WTC11 (cell line): ENCODE measurements at regions not wholly inside any gene's neighbourhood (a gene's known extent, or its start where the extent isn't known, plus 50 kb on each side); places are given as distances from the start of the nearest gene placed in this dataset.

Experiments
- ATAC-seq: fragments of 200-7000 bp; cut with Tn5 transposase; 2 replicates; pipeline ENCODE4 v1.10.0; 2021; ENCODE audit warnings: mild to moderate bottlenecking, moderate library complexity
- CTCF ChIA-PET: fragments of 300-600 bp; sonication (Branson Sonifier 250); formaldehyde crosslinking; loops from one replicate; lab custom pipeline; 2021; ENCODE audit warnings: antibody characterized with exemption; lab: Charles Lee
- POLR2A ChIA-PET: fragments of 350-600 bp; sonication (Branson Sonifier 250); formaldehyde crosslinking; loops from one replicate; lab custom pipeline; 2021; ENCODE audit warnings: antibody characterized with exemption; lab: Charles Lee
- DNase-seq: peaks from one replicate; pipeline ENCODE4 v3.0.0; 2021; ENCODE audit warnings: low spot score
- H3K27ac Mint-ChIP-seq: 2 replicates; pipeline ENCODE4 v1.8.0; 2021; ENCODE audit warnings: mixed read lengths
- H3K27me3 Mint-ChIP-seq: 2 replicates; pipeline ENCODE4 v1.8.0; 2021; ENCODE audit warnings: low read depth, mild to moderate bottlenecking, moderate library complexity, mixed read lengths
- H3K36me3 Mint-ChIP-seq: 2 replicates; pipeline ENCODE4 v1.8.0; 2021; ENCODE audit warnings: mixed read lengths
- H3K4me1 Mint-ChIP-seq: 2 replicates; pipeline ENCODE4 v1.8.0; 2022; ENCODE audit warnings: mixed read lengths
- H3K4me3 Mint-ChIP-seq: 2 replicates; pipeline ENCODE4 v1.8.0; 2021; ENCODE audit warnings: mild to moderate bottlenecking, moderate library complexity, mixed read lengths
- H3K9me3 Mint-ChIP-seq: 2 replicates; pipeline ENCODE4 v1.8.0; 2021; ENCODE audit warnings: mixed read lengths
- ARID4B ChIP-seq: sonication (generic); formaldehyde crosslinking; IDR thresholded peaks from 2 replicates; pipeline ENCODE4 v1.8.0; 2023; ENCODE audit warnings: missing genetic modification reagents, mild to moderate bottlenecking, borderline replicate concordance
- ATF6 ChIP-seq: sonication (generic); formaldehyde crosslinking; IDR thresholded peaks from 2 replicates; pipeline ENCODE4 v1.8.1; 2023; ENCODE audit warnings: mild to moderate bottlenecking, missing genetic modification reagents
- CREB1 ChIP-seq: sonication (generic); formaldehyde crosslinking; IDR thresholded peaks from 2 replicates; pipeline ENCODE4 v1.8.0; 2023; ENCODE audit warnings: mild to moderate bottlenecking, missing genetic modification reagents
- CREM ChIP-seq: sonication (generic); formaldehyde crosslinking; IDR thresholded peaks from 2 replicates; pipeline ENCODE4 v1.8.1; 2022; ENCODE audit warnings: mild to moderate bottlenecking, missing genetic modification reagents, moderate library complexity
- ERG ChIP-seq: fragments of 250-450 bp; sonication (Bioruptor Pico); IDR thresholded peaks from 2 replicates; pipeline ENCODE4 v1.8.0; 2021; ENCODE audit warnings: mild to moderate bottlenecking
- GABPB1 ChIP-seq: sonication (generic); formaldehyde crosslinking; IDR thresholded peaks from 2 replicates; pipeline ENCODE4 v1.8.1; 2023; ENCODE audit warnings: mild to moderate bottlenecking, missing genetic modification reagents
- HMGA2 ChIP-seq: fragments of 250-450 bp; sonication (Bioruptor Pico); IDR thresholded peaks from 2 replicates; pipeline ENCODE4 v1.4.0; 2021; ENCODE audit warnings: mild to moderate bottlenecking, moderate library complexity
- HMGXB4 ChIP-seq: sonication (generic); formaldehyde crosslinking; IDR thresholded peaks from 2 replicates; pipeline ENCODE4 v1.8.1; 2023; ENCODE audit warnings: mild to moderate bottlenecking, moderate library complexity, missing genetic modification reagents
- JUN ChIP-seq: sonication (generic); formaldehyde crosslinking; IDR thresholded peaks from 2 replicates; pipeline ENCODE4 v1.8.0; 2023; ENCODE audit warnings: mild to moderate bottlenecking, missing genetic modification reagents
- NFE2L1 ChIP-seq: sonication (generic); formaldehyde crosslinking; IDR thresholded peaks from 2 replicates; pipeline ENCODE4 v1.8.1; 2023; ENCODE audit warnings: missing genetic modification reagents
- NR1H2 ChIP-seq: sonication (generic); formaldehyde crosslinking; IDR thresholded peaks from 2 replicates; pipeline ENCODE4 v1.9.0; 2021; ENCODE audit warnings: mild to moderate bottlenecking, moderate library complexity, missing genetic modification reagents
- PREB ChIP-seq: sonication (generic); formaldehyde crosslinking; IDR thresholded peaks from 2 replicates; pipeline ENCODE4 v1.8.1; 2022; ENCODE audit warnings: mild to moderate bottlenecking, missing genetic modification reagents, moderate library complexity, borderline replicate concordance
- SMAD4 ChIP-seq: sonication (generic); formaldehyde crosslinking; IDR thresholded peaks from 2 replicates; pipeline ENCODE4 v1.8.0; 2022; ENCODE audit warnings: mild to moderate bottlenecking, missing genetic modification reagents
- ZMAT4 ChIP-seq: fragments of 250-450 bp; sonication (Bioruptor Pico); IDR thresholded peaks from 2 replicates; pipeline ENCODE4 v1.9.0; 2021; ENCODE audit warnings: mild to moderate bottlenecking
- ZNF138 ChIP-seq: sonication (generic); formaldehyde crosslinking; conservative IDR thresholded peaks from 2 replicates; pipeline ENCODE4 v1.8.1; 2022; ENCODE audit warnings: mild to moderate bottlenecking, moderate library complexity, missing genetic modification reagents
- TF ChIP-seq, protein P1 (sequence below): sonication (generic); formaldehyde crosslinking; IDR thresholded peaks from 2 replicates; pipeline ENCODE4 v1.8.1; 2023; ENCODE audit warnings: mild to moderate bottlenecking, missing genetic modification reagents
- TF ChIP-seq, protein P2 (sequence below): sonication (generic); formaldehyde crosslinking; IDR thresholded peaks from 2 replicates; pipeline ENCODE4 v1.8.1; 2022; ENCODE audit warnings: missing genetic modification reagents, borderline replicate concordance

- TF ChIP-seq, protein P1, sequence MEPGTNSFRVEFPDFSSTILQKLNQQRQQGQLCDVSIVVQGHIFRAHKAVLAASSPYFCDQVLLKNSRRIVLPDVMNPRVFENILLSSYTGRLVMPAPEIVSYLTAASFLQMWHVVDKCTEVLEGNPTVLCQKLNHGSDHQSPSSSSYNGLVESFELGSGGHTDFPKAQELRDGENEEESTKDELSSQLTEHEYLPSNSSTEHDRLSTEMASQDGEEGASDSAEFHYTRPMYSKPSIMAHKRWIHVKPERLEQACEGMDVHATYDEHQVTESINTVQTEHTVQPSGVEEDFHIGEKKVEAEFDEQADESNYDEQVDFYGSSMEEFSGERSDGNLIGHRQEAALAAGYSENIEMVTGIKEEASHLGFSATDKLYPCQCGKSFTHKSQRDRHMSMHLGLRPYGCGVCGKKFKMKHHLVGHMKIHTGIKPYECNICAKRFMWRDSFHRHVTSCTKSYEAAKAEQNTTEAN: no peak
- TF ChIP-seq NR1H2 (CRISPR knock-in tag) (no peak), CREM (CRISPR knock-in tag) (no peak)
These were observed 63.7 kb upstream of the IGSF21 start (continued) for GRCh38 chr1:18043871-18044270.

- H3K9me3 Mint-ChIP-seq: peaks cover 7% of the 10 kb centered on the region
- H3K36me3 Mint-ChIP-seq: no peaks in the 10 kb centered on the region
- POLR2A ChIA-PET: no interaction called here
- H3K4me1 Mint-ChIP-seq: peaks cover 12% of the 10 kb centered on the region
- H3K4me3 Mint-ChIP-seq: no peak overlapping the region
- TF ChIP-seq HMGXB4 (CRISPR knock-in tag) (no peak), ERG (CRISPR knock-in tag) (no peak), ZNF138 (CRISPR knock-in tag) (no peak), ARID4B (CRISPR knock-in tag) (no peak), SMAD4 (no peak)
- DNase-seq: no peak
- CTCF ChIA-PET: no interaction called here
- no peak for ATAC-seq
- H3K27me3 Mint-ChIP-seq: peaks cover 17% of the 10 kb centered on the region
- H3K27ac Mint-ChIP-seq: no peak overlapping the region
These were observed 62.4 kb upstream of the IGSF21 start for GRCh38 chr1:18045203-18045602.

DNA sequence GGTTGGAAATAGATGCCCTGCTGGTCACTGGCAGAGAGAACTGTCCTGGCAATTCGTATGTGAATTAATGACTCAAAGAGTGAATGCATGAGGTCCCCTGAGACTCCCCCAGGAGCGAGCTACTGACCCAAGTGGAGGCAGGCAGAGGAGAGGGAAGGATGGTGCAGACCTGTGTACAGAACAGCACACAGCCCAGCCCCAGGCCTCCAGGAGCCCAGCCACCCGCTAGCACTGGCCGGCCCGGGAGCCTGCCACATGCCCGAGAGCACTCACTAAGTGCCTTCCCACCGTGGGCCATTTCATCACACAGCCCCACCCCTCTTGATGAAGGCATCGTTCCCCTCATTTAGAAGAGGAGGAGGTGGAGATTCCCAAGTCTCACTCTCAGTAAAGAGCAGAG lies 62.0 kb upstream of the IGSF21 start:
- Mint-ChIP-seq H3K9me3 (peaks cover 7% of the 10 kb centered on the region), H3K4me1 (peaks cover 12% of the 10 kb centered on the region), H3K27ac (no peak overlapping the region), H3K4me3 (no peak overlapping the region), H3K27me3 (peaks cover 17% of the 10 kb centered on the region), H3K36me3 (no peaks in the 10 kb centered on the region)
- DNase-seq (no peak), ATAC-seq (no peak)
- CTCF ChIA-PET: no interaction called here
- POLR2A ChIA-PET: no interaction called here
- TF ChIP-seq PREB (CRISPR knock-in tag) (no peak), CREB1 (CRISPR knock-in tag) (no peak)

GRCh38 chr1:18047122-18047521 lies 60.5 kb upstream of the IGSF21 start:
- DNase-seq (no peak), ATAC-seq (no peak)
- ChIA-PET POLR2A (no interaction called here), CTCF (no interaction called here)
- Mint-ChIP-seq H3K9me3 (peaks cover 7% of the 10 kb centered on the region), H3K27ac (no peak overlapping the region), H3K4me1 (peaks cover 12% of the 10 kb centered on the region), H3K4me3 (no peak overlapping the region), H3K27me3 (peaks cover 17% of the 10 kb centered on the region), H3K36me3 (no peaks in the 10 kb centered on the region)
- TF ChIP-seq JUN (CRISPR knock-in tag) (no peak), NFE2L1 (CRISPR knock-in tag) (no peak), ATF6 (no peak), GABPB1 (CRISPR knock-in tag) (no peak), ZMAT4 (CRISPR knock-in tag) (no peak), HMGA2 (no peak)
- TF ChIP-seq, protein P2, sequence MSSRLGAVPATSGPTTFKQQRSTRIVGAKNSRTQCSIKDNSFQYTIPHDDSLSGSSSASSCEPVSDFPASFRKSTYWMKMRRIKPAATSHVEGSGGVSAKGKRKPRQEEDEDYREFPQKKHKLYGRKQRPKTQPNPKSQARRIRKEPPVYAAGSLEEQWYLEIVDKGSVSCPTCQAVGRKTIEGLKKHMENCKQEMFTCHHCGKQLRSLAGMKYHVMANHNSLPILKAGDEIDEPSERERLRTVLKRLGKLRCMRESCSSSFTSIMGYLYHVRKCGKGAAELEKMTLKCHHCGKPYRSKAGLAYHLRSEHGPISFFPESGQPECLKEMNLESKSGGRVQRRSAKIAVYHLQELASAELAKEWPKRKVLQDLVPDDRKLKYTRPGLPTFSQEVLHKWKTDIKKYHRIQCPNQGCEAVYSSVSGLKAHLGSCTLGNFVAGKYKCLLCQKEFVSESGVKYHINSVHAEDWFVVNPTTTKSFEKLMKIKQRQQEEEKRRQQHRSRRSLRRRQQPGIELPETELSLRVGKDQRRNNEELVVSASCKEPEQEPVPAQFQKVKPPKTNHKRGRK: no peak
